HCT116 (cell line): ENCODE measurements at regions not wholly inside any gene's neighbourhood (a gene's known extent, or its start where the extent isn't known, plus 50 kb on each side); places are given as distances from the start of the nearest gene placed in this dataset.
A peak's percentile ranks its signal among the peaks of the same experiment; 100 is the strongest.

Experiments
- ATAC-seq: fragments of 200-7000 bp; cut with Tn5 transposase; 2 replicates; pipeline ENCODE4 v1.9.1; 2020; ENCODE audit warnings: mild to moderate bottlenecking, moderate library complexity
- BruUV-seq: library from RNA; stranded (reverse); fragments of 400-500 nt; replicated peaks from 2 replicates; lab custom pipeline; 2021; lab: Mats Ljungman, UMichigan
- CTCF ChIA-PET: fragments of 300-600 bp; sonication (Branson Sonifier 250); formaldehyde crosslinking; loops from one replicate; lab custom pipeline; 2021; ENCODE audit warnings: antibody characterized with exemption; lab: Charles Lee
- POLR2A ChIA-PET: fragments of 300-600, 350-600 bp; sonication (Branson Sonifier 250); formaldehyde crosslinking; loops from one replicate; lab custom pipeline; 2021; ENCODE audit warnings: antibody characterized with exemption; lab: Charles Lee
- RAD21 ChIA-PET, 2 experiments: fragments of 300-600 bp; sonication (Branson Sonifier 250); formaldehyde crosslinking; loops; one replicate each; lab custom pipeline; 2023; ENCODE audit warnings: low total read pairs in 2 of 2; ENCODE audit not compliant: uncharacterized antibody in 2 of 2, unreplicated experiment in 2 of 2, low non-redundant PET in 1 of 2; lab: Charles Lee
- DNase-seq: peaks from one replicate; pipeline ENCODE4 v3.0.0-alpha.2; 2010; ENCODE audit warnings: low read depth, low spot score
- H2AFZ ChIP-seq: fragments of 200-600 bp; shearing (Covaris generic), sonication (generic); 2 replicates; pipeline ENCODE4 v1.6.1; 2017; ENCODE audit warnings: low read depth, mixed run types, mixed read lengths, antibody characterized with exemption, low read length; ENCODE audit not compliant: poor library complexity, severe bottlenecking
- H3K27ac ChIP-seq: 2 replicates; pipeline ENCODE4 v1.5.1; 2012; ENCODE audit warnings: low read depth, low read length
- H3K27me3 ChIP-seq: fragments of 200-600 bp; sonication (generic); 2 replicates; pipeline ENCODE4 v1.6.1; 2016; ENCODE audit warnings: mixed run types, low read length, mixed read lengths; ENCODE audit not compliant: insufficient read depth
- H3K36me3 ChIP-seq, 2 experiments: fragments of 200-500 bp in 1 of 2; fragments of 200-600 bp in 1 of 2; sonication (Bioruptor generic) in 1 of 2; sonication (generic) in 1 of 2; 2 replicates each; pipeline versions ENCODE4 v1.5.1 to v1.6.1; 2014 to 2016; ENCODE audit warnings: low read length in 2 of 2, inconsistent platforms in 1 of 2, mixed read lengths in 1 of 2, mixed run types in 1 of 2; ENCODE audit not compliant: insufficient read depth in 2 of 2, control insufficient read depth in 1 of 2
- H3K4me1 ChIP-seq, 2 experiments: fragments of 200-600 bp in 1 of 2; sonication (generic) in 1 of 2; 2 replicates each; pipeline versions ENCODE4 v1.5.1 to v1.6.1; 2012 to 2017; ENCODE audit warnings: low read length in 2 of 2, inconsistent platforms in 1 of 2, mild to moderate bottlenecking in 1 of 2, mixed read lengths in 1 of 2, mixed run types in 1 of 2, moderate library complexity in 1 of 2; ENCODE audit not compliant: insufficient read depth in 2 of 2, control insufficient read depth in 1 of 2
- H3K4me2 ChIP-seq: fragments of 200-600 bp; sonication (generic); 2 replicates; pipeline ENCODE4 v1.6.1; 2017; ENCODE audit warnings: mixed run types, low read length, mixed read lengths
- H3K4me3 ChIP-seq, 2 experiments: fragments of 200-600 bp in 1 of 2; sonication (generic) in 1 of 2; replicated peaks in 1 of 2; 2 replicates each; pipeline ENCODE4 v1.5.1; 2011 to 2016; ENCODE audit warnings: low read length in 2 of 2, control low read depth in 1 of 2, low read depth in 1 of 2, mild to moderate bottlenecking in 1 of 2, mixed read lengths in 1 of 2, mixed run types in 1 of 2
- H3K79me2 ChIP-seq: fragments of 200-600 bp; sonication (generic); 2 replicates; pipeline ENCODE4 v1.6.1; 2017; ENCODE audit warnings: mild to moderate bottlenecking, mixed run types, low read length, moderate library complexity, mixed read lengths; ENCODE audit not compliant: insufficient read depth
- H3K9ac ChIP-seq: fragments of 200-600 bp; sonication (generic); 2 replicates; pipeline ENCODE4 v1.6.1; 2016; ENCODE audit warnings: low read length, mixed read lengths
- H3K9me2 ChIP-seq: fragments of 200-600 bp; sonication (generic), shearing (Covaris generic); 2 replicates; pipeline ENCODE4 v1.6.1; 2017; ENCODE audit warnings: mixed run types, mild to moderate bottlenecking, moderate library complexity; ENCODE audit not compliant: insufficient read depth
- H3K9me3 ChIP-seq, 2 experiments: fragments of 200-500 bp in 1 of 2; fragments of 200-600 bp in 1 of 2; sonication (Bioruptor generic) in 1 of 2; sonication (generic) in 1 of 2; 2 replicates each; pipeline ENCODE4 v1.6.1; 2014 to 2017; ENCODE audit warnings: low read length in 2 of 2, mixed read lengths in 2 of 2, inconsistent platforms in 1 of 2, low read depth in 1 of 2, mild to moderate bottlenecking in 1 of 2, mixed run types in 1 of 2, moderate library complexity in 1 of 2; ENCODE audit not compliant: control insufficient read depth in 1 of 2, insufficient read depth in 1 of 2
- H4K20me1 ChIP-seq: fragments of 200-600 bp; sonication (generic), shearing (Covaris generic); 2 replicates; pipeline ENCODE4 v1.6.1; 2017; ENCODE audit warnings: mixed run types, mild to moderate bottlenecking, moderate library complexity; ENCODE audit not compliant: insufficient read depth
- CBX3 ChIP-seq: IDR thresholded peaks from 2 replicates; pipeline ENCODE4 v1.6.1; 2012; ENCODE audit warnings: low read depth
- CEBPB ChIP-seq: IDR thresholded peaks from 2 replicates; pipeline ENCODE4 v1.6.1; 2012; ENCODE audit warnings: low read depth
- EGR1 ChIP-seq: IDR thresholded peaks from 2 replicates; pipeline ENCODE4 v1.6.1; 2012; ENCODE audit warnings: low read depth
- EZH2 ChIP-seq: fragments of 200-600 bp; sonication (generic); IDR thresholded peaks from 2 replicates; pipeline ENCODE4 v1.6.1; 2017; ENCODE audit warnings: antibody characterized with exemption, mixed run types
- EZH2phosphoT487 ChIP-seq: fragments of 200-600 bp; IDR thresholded peaks from 2 replicates; pipeline ENCODE4 v1.6.1; 2018; ENCODE audit warnings: antibody characterized with exemption, borderline replicate concordance
- FOSL1 ChIP-seq: IDR thresholded peaks from 2 replicates; pipeline ENCODE4 v1.6.1; 2012; ENCODE audit warnings: low read depth
- JUND ChIP-seq: IDR thresholded peaks from 2 replicates; pipeline ENCODE4 v1.6.1; 2012
- POLR2A ChIP-seq: IDR thresholded peaks from 2 replicates; pipeline ENCODE4 v1.7.0; 2011; ENCODE audit warnings: borderline replicate concordance; ENCODE audit not compliant: insufficient read depth, insufficient read length; ENCODE audit errors: extremely low read depth
- REST ChIP-seq: IDR thresholded peaks from 2 replicates; pipeline ENCODE4 v1.6.1; 2012; ENCODE audit warnings: low read depth
- ZBTB33 ChIP-seq: IDR thresholded peaks from 2 replicates; pipeline ENCODE4 v1.6.1; 2011; ENCODE audit warnings: mild to moderate bottlenecking, low read length, moderate library complexity; ENCODE audit not compliant: insufficient replicate concordance; ENCODE audit errors: extremely low read depth
- ZNF274 ChIP-seq: fragments of 200-500 bp; sonication (Bioruptor generic); IDR thresholded peaks from 2 replicates; pipeline ENCODE4 v1.6.1; 2014; ENCODE audit warnings: mild to moderate bottlenecking, low read depth, low read length, inconsistent platforms
- intact Hi-C: fragments of 100-400 bp; cut with micrococcal nuclease; formaldehyde crosslinking; loops from 2 replicates; pipeline ENCODE4 v1.10.0; 2022
- TF ChIP-seq, protein P1 (sequence below): IDR thresholded peaks from 2 replicates; pipeline ENCODE4 v1.6.1; 2012

DNA sequence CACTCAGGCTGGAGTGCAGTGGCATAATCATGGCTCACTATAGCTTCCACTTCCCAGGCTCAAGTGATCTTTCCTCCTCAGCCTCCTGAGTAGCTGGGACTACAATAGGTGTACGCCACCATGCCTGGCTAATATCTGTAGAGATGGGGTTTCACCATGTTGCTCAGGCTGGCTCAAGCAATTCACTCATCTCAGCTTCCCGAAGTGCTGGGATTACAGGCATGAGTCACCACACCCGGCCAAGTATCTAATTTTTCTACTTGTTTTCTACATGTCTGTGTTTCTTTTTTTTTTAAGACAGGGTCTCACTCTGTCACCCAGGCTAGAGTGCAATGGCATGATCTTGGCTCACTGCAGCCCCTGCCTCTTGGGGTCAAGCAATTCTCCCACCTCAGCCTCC lies 119.7 kb upstream of the MED13L start:
- Histone ChIP-seq H2AFZ (peak overlapping the region; percentile 85), H4K20me1 (no peaks in the 10 kb centered on the region), H3K9me2 (no peaks in the 10 kb centered on the region), H3K9ac (no peak overlapping the region), H3K4me3 (no peak overlapping the region), H3K4me2 (peak overlapping the region; percentile 45), H3K36me3 (no peaks in the 10 kb centered on the region), H3K9me3 (no peaks in the 10 kb centered on the region), H3K27ac (no peak overlapping the region), H3K79me2 (no peaks in the 10 kb centered on the region), H3K4me1 (peaks cover 0 to 12% of the 10 kb centered on the region in 2 experiments; a peak in 2 of 4 replicates), H3K27me3 (no peaks in the 10 kb centered on the region)
- TF ChIP-seq, protein P1, sequence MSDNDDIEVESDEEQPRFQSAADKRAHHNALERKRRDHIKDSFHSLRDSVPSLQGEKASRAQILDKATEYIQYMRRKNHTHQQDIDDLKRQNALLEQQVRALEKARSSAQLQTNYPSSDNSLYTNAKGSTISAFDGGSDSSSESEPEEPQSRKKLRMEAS, result no peak
- TF ChIP-seq CBX3 (no peak), JUND (0 out of 2 replicates have a peak, but pooled peaks have one; percentile 22), EZH2phosphoT487 (no peak), ZBTB33 (no peak), EGR1 (no peak), CEBPB (no peak), EZH2 (no peak), ZNF274 (no peak), REST (no peak), FOSL1 (peak; percentile 29; the same call in 1 of the 2 replicates), POLR2A (no peak)
- ChIA-PET POLR2A (no interaction called here), CTCF (no interaction called here), RAD21 (no interaction called here)
- BruUV-seq, result no TSS peak
- ATAC-seq, result peak; percentile 54
- intact Hi-C loops, result no loop called here
- no peak for DNase-seq
